H9 (cell line): ENCODE measurements at regions not wholly inside any gene's neighbourhood (a gene's known extent, or its start where the extent isn't known, plus 50 kb on each side); places are given as distances from the start of the nearest gene placed in this dataset.

Source experiments
- DNase-seq: peaks from one replicate; pipeline ENCODE4 v3.0.0-alpha.2; 2017
- H2AFZ ChIP-seq: one replicate; pipeline ENCODE4 v1.6.1; 2013; ENCODE audit warnings: mild to moderate bottlenecking, low read length, control low read depth, moderate library complexity
- H2AK5ac ChIP-seq: 2 replicates; pipeline ENCODE4 v1.6.1; 2013; ENCODE audit warnings: low read length, control low read depth, mixed read lengths; ENCODE audit not compliant: insufficient read length
- H2BK120ac ChIP-seq: one replicate; pipeline ENCODE4 v1.6.1; 2013; ENCODE audit warnings: low read depth, mild to moderate bottlenecking, low read length, control low read depth, inconsistent platforms; ENCODE audit not compliant: poor library complexity, severe bottlenecking
- H2BK12ac ChIP-seq: 2 replicates; pipeline ENCODE4 v1.6.1; 2013; ENCODE audit warnings: low read length, control low read depth, mixed read lengths, low read depth; ENCODE audit not compliant: insufficient read length
- H2BK15ac ChIP-seq: 2 replicates; pipeline ENCODE4 v1.6.1; 2013; ENCODE audit warnings: low read depth, low read length, control low read depth
- H2BK20ac ChIP-seq: one replicate; pipeline ENCODE4 v1.6.1; 2013; ENCODE audit warnings: low read depth, mild to moderate bottlenecking, low read length, control low read depth, inconsistent platforms; ENCODE audit not compliant: poor library complexity, severe bottlenecking
- H2BK5ac ChIP-seq: 2 replicates; pipeline ENCODE4 v1.6.1; 2013; ENCODE audit warnings: low read length, control low read depth, mixed read lengths; ENCODE audit not compliant: insufficient read length
- H3K14ac ChIP-seq: 2 replicates; pipeline ENCODE4 v1.6.1; 2013; ENCODE audit warnings: low read length, control low read depth; ENCODE audit not compliant: insufficient read depth
- H3K18ac ChIP-seq: 2 replicates; pipeline ENCODE4 v1.6.1; 2013; ENCODE audit warnings: low read depth, mild to moderate bottlenecking, mixed read lengths, low read length, control low read depth; ENCODE audit not compliant: insufficient read length
- H3K23ac ChIP-seq: 2 replicates; pipeline ENCODE4 v1.6.1; 2013; ENCODE audit warnings: low read length, control low read depth, mixed read lengths, low read depth; ENCODE audit not compliant: insufficient read length
- H3K23me2 ChIP-seq: 2 replicates; pipeline ENCODE4 v1.6.1; 2013; ENCODE audit warnings: low read depth, mild to moderate bottlenecking, mixed read lengths, low read length, control low read depth; ENCODE audit not compliant: insufficient read length, poor library complexity, severe bottlenecking
- H3K27ac ChIP-seq: 2 replicates; pipeline ENCODE4 v1.5.1; 2013; ENCODE audit warnings: low read length, control low read depth, mixed read lengths, low read depth; ENCODE audit not compliant: insufficient read length
- H3K27me3 ChIP-seq: 2 replicates; pipeline ENCODE4 v1.6.1; 2013; ENCODE audit warnings: low read length, control low read depth, inconsistent platforms; ENCODE audit not compliant: insufficient read depth
- H3K4ac ChIP-seq: 2 replicates; pipeline ENCODE4 v1.6.1; 2013; ENCODE audit warnings: low read depth, mild to moderate bottlenecking, control low read depth, inconsistent platforms, low read length, moderate library complexity
- H3K4me1 ChIP-seq: 2 replicates; pipeline ENCODE4 v1.6.1; 2013; ENCODE audit warnings: low read length, control low read depth, inconsistent platforms; ENCODE audit not compliant: insufficient read depth
- H3K4me2 ChIP-seq: 2 replicates; pipeline ENCODE4 v1.6.1; 2013; ENCODE audit warnings: low read length, control low read depth, mixed read lengths; ENCODE audit not compliant: insufficient read length, insufficient read depth
- H3K56ac ChIP-seq: 2 replicates; pipeline ENCODE4 v1.6.1; 2013; ENCODE audit warnings: low read depth, mild to moderate bottlenecking, mixed read lengths, low read length, control low read depth; ENCODE audit not compliant: insufficient read length
- H3K79me1 ChIP-seq: 2 replicates; pipeline ENCODE4 v1.6.1; 2013; ENCODE audit warnings: low read depth, mild to moderate bottlenecking, moderate library complexity, low read length, control low read depth, inconsistent platforms; ENCODE audit not compliant: insufficient read depth, poor library complexity, severe bottlenecking
- H3K79me2 ChIP-seq: 2 replicates; pipeline ENCODE4 v1.6.1; 2013; ENCODE audit warnings: low read length, control low read depth, inconsistent platforms; ENCODE audit not compliant: insufficient read depth
- H3K9ac ChIP-seq: 2 replicates; pipeline ENCODE4 v1.6.1; 2013; ENCODE audit warnings: low read length, control low read depth, mixed read lengths; ENCODE audit not compliant: insufficient read length; ENCODE audit errors: extremely low read depth
- H3K9me3 ChIP-seq: one replicate; pipeline ENCODE4 v1.6.1; 2013; ENCODE audit warnings: low read depth, low read length, inconsistent platforms; ENCODE audit not compliant: control insufficient read depth
- H3T11ph ChIP-seq: one replicate; pipeline ENCODE4 v1.6.1; 2013; ENCODE audit warnings: mild to moderate bottlenecking, low read length, control low read depth, inconsistent platforms
- H4K20me1 ChIP-seq: one replicate; pipeline ENCODE4 v1.6.1; 2013; ENCODE audit not compliant: control insufficient read depth, insufficient read length, insufficient read depth
- H4K5ac ChIP-seq: 2 replicates; pipeline ENCODE4 v1.6.1; 2013; ENCODE audit warnings: low read depth, mild to moderate bottlenecking, mixed read lengths, low read length, control low read depth; ENCODE audit not compliant: insufficient read length
- H4K8ac ChIP-seq: replicated peaks from 2 replicates; pipeline ENCODE4 v1.6.1; 2013; ENCODE audit warnings: low read length, control low read depth, mixed read lengths, low read depth; ENCODE audit not compliant: insufficient read length
- H4K91ac ChIP-seq: 2 replicates; pipeline ENCODE4 v1.6.1; 2013; ENCODE audit warnings: low read depth, mild to moderate bottlenecking, moderate library complexity, mixed read lengths, low read length, control low read depth; ENCODE audit not compliant: insufficient read length
- H3K27ac Mint-ChIP-seq, 3 experiments: 2 replicates in 2 of 3; 3 replicates in 1 of 3; pipeline ENCODE4 v1.8.0; 2020 to 2021; ENCODE audit warnings: mixed read lengths in 3 of 3, mild to moderate bottlenecking in 1 of 3, moderate library complexity in 1 of 3
- H3K27me3 Mint-ChIP-seq: 2 replicates; pipeline ENCODE4 v1.8.0; 2021; ENCODE audit warnings: low read depth, mild to moderate bottlenecking, moderate library complexity, mixed read lengths
- H3K36me3 Mint-ChIP-seq, 3 experiments: 2 replicates in 2 of 3; 3 replicates in 1 of 3; pipeline ENCODE4 v1.8.0; 2020 to 2021; ENCODE audit warnings: low read depth in 3 of 3, mixed read lengths in 3 of 3; ENCODE audit not compliant: insufficient read depth in 1 of 3
- H3K4me1 Mint-ChIP-seq, 2 experiments: 2 replicates each; pipeline ENCODE4 v1.8.0; 2020; ENCODE audit warnings: mixed read lengths in 2 of 2
- H3K4me3 Mint-ChIP-seq, 2 experiments: 2 replicates in 1 of 2; 3 replicates in 1 of 2; pipeline ENCODE4 v1.8.0; 2020 to 2021; ENCODE audit warnings: mild to moderate bottlenecking in 2 of 2, mixed read lengths in 2 of 2, moderate library complexity in 1 of 2
- H3K9me3 Mint-ChIP-seq, 2 experiments: 2 replicates in 1 of 2; 3 replicates in 1 of 2; pipeline ENCODE4 v1.8.0; 2020; ENCODE audit warnings: mild to moderate bottlenecking in 2 of 2, mixed read lengths in 2 of 2, moderate library complexity in 1 of 2
- WGBS: extraction: QIAGEN DNeasy Blood & Tissue Kit; methylation state at CpG from one replicate; pipeline ENCODE4 v1.1.7; 2013; ENCODE audit warnings: missing lambda C conversion rate, low lambda C conversion rate, mixed read lengths; ENCODE audit not compliant: insufficient read length; ENCODE audit errors: extremely low coverage; 5-methylcytosine and 5-hydroxymethylcytosine counted together
- TF ChIP-seq, protein P1 (sequence below): fragments of 200-600 bp; sonication (generic); conservative IDR thresholded peaks from 3 replicates; pipeline ENCODE4 v1.8.0; 2021; ENCODE audit warnings: antibody characterized with exemption, mild to moderate bottlenecking

DNA sequence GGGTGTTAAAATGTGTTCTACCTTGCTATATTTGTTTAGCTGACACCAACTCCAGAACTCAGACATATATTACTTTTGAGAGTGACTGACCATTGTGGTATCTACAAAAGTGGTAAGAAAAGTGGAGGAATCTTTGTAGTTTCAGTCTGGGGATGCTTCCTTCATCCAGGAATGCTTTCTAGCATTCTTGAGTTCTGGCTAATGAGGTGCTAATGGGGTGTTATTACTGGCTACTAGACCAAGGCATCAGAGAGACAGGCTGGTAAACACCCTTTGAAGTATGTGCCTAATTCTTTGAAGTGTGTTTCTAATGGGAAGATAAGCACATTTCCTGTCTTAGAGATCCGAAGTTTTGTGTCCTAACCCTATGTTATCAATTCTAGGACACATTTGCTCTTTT is 310.4 kb downstream of the SPRY1 start:
- Histone ChIP-seq H2BK5ac (no peak overlapping the region), H3K18ac (no peak overlapping the region), H3K9ac (no peak overlapping the region), H3K4me2 (no peak overlapping the region), H2AK5ac (no peak overlapping the region), H3K27ac (no peak overlapping the region), H3K79me1 (no peaks in the 10 kb centered on the region), H3K23ac (no peak overlapping the region), H3K56ac (no peak overlapping the region), H2BK12ac (no peak overlapping the region), H3K4me1 (no peaks in the 10 kb centered on the region), H4K5ac (no peak overlapping the region), H2BK15ac (no peak overlapping the region), H2AFZ (no peak overlapping the region), H3K9me3 (no peaks in the 10 kb centered on the region), H4K91ac (no peak overlapping the region), H4K8ac (no peak overlapping the region), H2BK20ac (no peak overlapping the region), H4K20me1 (no peaks in the 10 kb centered on the region), H3T11ph (no peak overlapping the region), H3K14ac (no peak overlapping the region), H3K23me2 (no peaks in the 10 kb centered on the region), H2BK120ac (no peak overlapping the region), H3K79me2 (no peaks in the 10 kb centered on the region), H3K27me3 (no peaks in the 10 kb centered on the region), H3K4ac (no peak overlapping the region)
- Mint-ChIP-seq H3K4me1 (peaks cover 4 to 10% of the 10 kb centered on the region in 2 experiments; a peak in 2 of 4 replicates), H3K9me3 (peaks cover 23 to 33% of the 10 kb centered on the region in 2 experiments), H3K4me3 (no peak overlapping the region), H3K27ac (no peak overlapping the region), H3K36me3 (peaks cover 12 to 22% (median 18%) of the 10 kb centered on the region in 3 experiments; a peak in 6 of 7 replicates), H3K27me3 (peaks cover 3% of the 10 kb centered on the region; the same call in 1 of the 2 replicates)
- no peak for DNase-seq
- TF ChIP-seq, protein P1, sequence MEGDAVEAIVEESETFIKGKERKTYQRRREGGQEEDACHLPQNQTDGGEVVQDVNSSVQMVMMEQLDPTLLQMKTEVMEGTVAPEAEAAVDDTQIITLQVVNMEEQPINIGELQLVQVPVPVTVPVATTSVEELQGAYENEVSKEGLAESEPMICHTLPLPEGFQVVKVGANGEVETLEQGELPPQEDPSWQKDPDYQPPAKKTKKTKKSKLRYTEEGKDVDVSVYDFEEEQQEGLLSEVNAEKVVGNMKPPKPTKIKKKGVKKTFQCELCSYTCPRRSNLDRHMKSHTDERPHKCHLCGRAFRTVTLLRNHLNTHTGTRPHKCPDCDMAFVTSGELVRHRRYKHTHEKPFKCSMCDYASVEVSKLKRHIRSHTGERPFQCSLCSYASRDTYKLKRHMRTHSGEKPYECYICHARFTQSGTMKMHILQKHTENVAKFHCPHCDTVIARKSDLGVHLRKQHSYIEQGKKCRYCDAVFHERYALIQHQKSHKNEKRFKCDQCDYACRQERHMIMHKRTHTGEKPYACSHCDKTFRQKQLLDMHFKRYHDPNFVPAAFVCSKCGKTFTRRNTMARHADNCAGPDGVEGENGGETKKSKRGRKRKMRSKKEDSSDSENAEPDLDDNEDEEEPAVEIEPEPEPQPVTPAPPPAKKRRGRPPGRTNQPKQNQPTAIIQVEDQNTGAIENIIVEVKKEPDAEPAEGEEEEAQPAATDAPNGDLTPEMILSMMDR: no peak
- no CpG with 5 or more reads among the region's 1 CpG for WGBS
